Cardiac fibroblast (primary cell): ENCODE measurements at regions not wholly inside any gene's neighbourhood (a gene's known extent, or its start where the extent isn't known, plus 50 kb on each side); places are given as distances from the start of the nearest gene placed in this dataset.
A peak's percentile ranks its signal among the peaks of the same experiment; 100 is the strongest.

Experiments used
- DNase-seq, 2 donors: peaks; one replicate each; pipeline versions ENCODE4 v3.0.0 to v3.0.0-alpha.2; 2010; ENCODE audit warnings: low read depth in 2 of 2
- H3K4me3 ChIP-seq, 2 donors: replicated peaks in 1 of 2; 1 replicate in 1 of 2; 2 replicates in 1 of 2; pipeline ENCODE4 v1.5.1; 2011; ENCODE audit warnings: low read depth in 2 of 2, low read length in 2 of 2, mild to moderate bottlenecking in 2 of 2, moderate library complexity in 1 of 2
- CTCF ChIP-seq: IDR thresholded peaks from one replicate; pipeline ENCODE4 v1.5.1; 2011; ENCODE audit warnings: low read depth, mild to moderate bottlenecking, low read length, inconsistent platforms

DNA sequence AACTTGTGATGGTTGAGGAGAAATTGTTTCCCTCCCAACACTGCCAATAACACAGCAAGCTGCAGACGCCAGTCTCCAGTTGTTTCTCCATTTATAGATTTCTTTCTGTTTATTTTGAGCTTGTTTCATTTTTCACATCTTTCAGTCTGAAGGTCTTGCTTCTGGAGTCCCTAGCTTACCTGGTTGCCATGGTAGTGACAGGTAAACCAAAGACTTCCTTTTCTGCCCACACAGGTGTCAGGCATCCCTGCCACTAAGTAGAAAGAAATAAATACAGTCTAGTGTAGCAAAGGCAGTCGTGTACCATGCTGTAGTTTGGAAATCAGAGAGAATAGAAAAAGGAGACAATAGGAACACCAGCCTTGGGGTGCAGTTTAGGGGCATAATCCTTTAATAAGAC is 82.8 kb downstream of the MARCHF4 start:
- H3K4me3 ChIP-seq, result no peak overlapping the region
- TF ChIP-seq CTCF, result no peak
- no peak for DNase-seq

- H3K4me3 ChIP-seq, result no peak overlapping the region
- TF ChIP-seq CTCF, result no peak
- DNase-seq, result peak in 1 of 2 donors; percentile 78
These were observed 85.0 kb downstream of the MARCHF4 start for GRCh38 chr2:216287251-216287650.

DNA sequence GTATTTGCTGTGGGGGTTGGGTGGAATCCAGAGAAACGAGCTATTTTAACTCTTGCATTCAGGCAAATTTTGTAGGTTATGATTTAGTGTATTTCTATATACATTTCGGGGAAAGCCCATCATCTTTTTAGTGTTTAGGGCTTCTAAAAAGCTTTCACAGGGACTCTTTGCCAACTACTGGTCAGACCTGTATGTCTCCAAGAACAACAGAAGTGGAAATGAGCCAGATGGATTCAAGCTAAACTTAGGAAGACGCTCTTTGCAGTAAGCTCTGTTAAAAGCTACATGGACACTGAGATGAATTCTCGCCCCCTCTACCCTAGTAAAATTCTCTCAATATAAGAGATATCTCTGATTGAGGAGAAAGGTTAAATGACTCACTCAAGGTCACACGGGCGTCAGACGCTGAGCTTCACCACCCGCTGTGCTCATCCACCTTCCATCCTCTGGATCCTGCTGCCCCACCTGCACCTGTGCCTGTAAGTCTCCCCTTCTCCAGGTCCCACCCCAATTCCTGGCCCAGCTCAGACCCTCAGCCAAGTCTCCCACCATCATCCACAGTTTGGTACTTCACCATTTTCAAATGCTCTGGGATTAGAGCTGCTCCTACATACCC is 85.6 kb downstream of the MARCHF4 start:
- peak; percentile 24 to 33 for DNase-seq
- H3K4me3 ChIP-seq, result no peak overlapping the region
- no peak for TF ChIP-seq CTCF

DNA sequence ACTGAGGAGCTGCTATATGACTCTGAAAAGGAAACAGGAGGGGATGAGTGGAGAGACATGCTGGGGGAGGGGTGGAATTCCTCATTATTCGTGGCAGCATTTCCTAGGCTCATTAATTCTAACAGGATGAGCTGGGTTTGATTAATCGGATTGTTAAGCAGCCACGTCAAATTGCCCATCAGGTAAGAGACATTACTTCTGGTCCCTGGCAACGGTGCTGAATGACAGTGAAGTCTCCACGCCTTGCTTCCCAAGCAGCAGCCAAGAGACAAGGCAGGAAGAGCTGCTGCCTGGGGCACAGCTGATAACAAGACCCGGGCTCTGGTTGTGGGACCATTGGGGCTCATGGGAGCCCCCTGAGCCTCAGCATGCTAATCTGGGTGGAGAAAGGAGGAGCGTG is 86.6 kb downstream of the MARCHF4 start:
- H3K4me3 ChIP-seq, result no peak overlapping the region
- no peak for TF ChIP-seq CTCF
- no peak for DNase-seq

DNA sequence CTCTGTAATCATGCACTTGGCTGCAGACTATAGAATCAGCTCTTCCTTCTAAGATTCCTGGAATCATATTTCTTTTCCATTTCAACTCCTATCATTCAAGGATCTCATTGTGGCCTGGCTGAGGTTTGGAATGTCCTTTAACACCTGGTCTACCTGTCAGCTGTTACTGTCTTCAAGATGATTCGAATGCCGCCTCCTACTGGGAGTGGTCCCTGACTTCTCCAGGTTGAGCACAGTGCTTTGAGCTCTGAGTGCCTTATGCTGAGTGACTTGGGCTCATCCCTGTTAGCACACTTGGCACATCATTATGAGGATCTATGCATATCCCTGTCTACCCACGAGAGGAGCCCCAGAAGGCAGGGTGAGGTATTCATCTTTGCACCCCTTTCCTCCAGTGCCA is 87.6 kb downstream of the MARCHF4 start:
- no peak overlapping the region for H3K4me3 ChIP-seq
- TF ChIP-seq CTCF, result no peak
- no peak for DNase-seq

- no peak for DNase-seq
- H3K4me3 ChIP-seq, result no peak overlapping the region
- peak; percentile 42 for TF ChIP-seq CTCF
These were observed 89.0 kb downstream of the MARCHF4 start for GRCh38 chr2:216283038-216283900.

GRCh38 chr2:216281876-216282275 is 90.4 kb downstream of the MARCHF4 start:
- DNase-seq, result no peak
- H3K4me3 ChIP-seq, result no peak overlapping the region
- TF ChIP-seq CTCF, result no peak
